GM13977 (cell line): ENCODE measurements at regions not wholly inside any gene's neighbourhood (a gene's known extent, or its start where the extent isn't known, plus 50 kb on each side); places are given as distances from the start of the nearest gene placed in this dataset.
"Not testable (repeated sequence)": the region's sequence is repeated elsewhere in the genome, so short reads cannot be mapped to it uniquely, and the experiment has no call there.

ENCODE experiments used
- DNase-seq: peaks from one replicate; pipeline ENCODE4 v3.0.0; 2012; ENCODE audit warnings: low spot score
- in situ Hi-C: fragments of 300-500 bp; cut with MboI; formaldehyde crosslinking; loops from one replicate; pipeline ENCODE4 v1.12.0; 2022; ENCODE audit warnings: low sequenced_read_pairs, low pct_unique_long_range_greater_than_20kb, mixed read lengths, inconsistent platforms; ENCODE audit not compliant: unreplicated experiment
- TF ChIP-seq, protein P1 (sequence below): IDR thresholded peaks from 2 replicates; pipeline ENCODE4 v1.5.1; 2012; ENCODE audit warnings: mild to moderate bottlenecking, control low read depth; ENCODE audit not compliant: insufficient read depth; ENCODE audit errors: extremely low read depth, missing control alignments

DNA sequence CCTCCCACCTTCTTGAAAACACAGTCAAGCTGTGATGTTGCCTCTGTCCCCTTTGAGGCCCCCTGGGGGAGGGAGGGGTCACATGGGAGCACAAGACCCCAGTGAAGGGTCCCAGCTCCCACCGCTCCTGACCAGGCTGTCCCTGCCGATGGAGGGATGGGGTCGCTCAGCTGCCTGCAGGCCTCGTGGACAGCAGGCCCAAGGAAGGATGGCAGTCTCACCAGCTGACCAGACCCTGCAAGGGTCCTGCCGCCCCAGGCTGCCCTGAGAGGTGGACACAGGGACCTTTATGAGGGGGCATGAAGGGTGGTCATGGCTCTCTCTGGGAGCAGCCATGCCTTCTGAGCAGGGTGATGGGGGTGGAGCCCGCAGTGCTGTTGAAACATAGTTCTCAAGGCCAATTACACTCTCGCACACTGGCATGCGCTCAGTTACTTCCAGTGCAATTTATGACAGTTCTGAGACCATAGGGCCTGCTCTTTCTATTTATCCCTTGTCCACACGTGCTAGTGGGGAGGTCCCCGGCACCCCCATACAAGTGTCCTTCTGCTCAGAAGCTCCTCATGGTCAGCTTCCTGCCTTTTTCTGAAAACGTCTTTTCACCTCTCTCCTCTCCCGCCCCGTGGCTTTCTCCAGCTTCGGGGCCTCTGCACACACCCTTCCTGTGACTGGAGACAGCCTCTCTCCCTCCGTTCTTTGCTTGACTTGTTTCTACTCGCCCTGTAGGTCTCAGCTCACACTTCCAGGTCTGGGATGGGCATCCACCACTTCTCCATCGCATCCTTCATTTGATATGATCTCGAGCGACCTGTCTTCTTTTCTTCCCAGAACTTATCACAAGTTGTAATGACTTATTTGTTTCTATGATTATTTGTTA is 313.1 kb downstream of the ADGRD1 start:
- no peak for DNase-seq
- in situ Hi-C loops, result no loop called here

DNA sequence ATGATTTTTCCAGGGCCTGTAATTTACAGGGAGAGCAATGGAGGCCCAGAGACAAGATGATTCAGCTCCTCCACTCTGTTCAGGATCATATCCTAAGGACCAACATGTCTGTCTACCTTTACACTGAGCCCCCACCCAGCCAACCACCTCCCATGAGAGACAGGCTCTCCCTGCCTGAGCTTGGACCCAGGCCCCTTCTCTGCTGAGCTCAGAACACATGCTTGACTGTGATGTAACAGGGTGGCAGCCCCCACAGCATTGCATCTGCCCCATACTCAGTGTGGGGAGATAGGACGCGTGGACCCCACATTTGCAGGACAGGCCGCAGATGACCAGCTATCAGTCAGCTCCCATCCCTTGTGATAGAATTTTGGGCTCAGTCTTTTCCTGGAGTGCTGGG is 313.9 kb downstream of the ADGRD1 start:
- in situ Hi-C loops, result no loop called here
- TF ChIP-seq, protein P1, sequence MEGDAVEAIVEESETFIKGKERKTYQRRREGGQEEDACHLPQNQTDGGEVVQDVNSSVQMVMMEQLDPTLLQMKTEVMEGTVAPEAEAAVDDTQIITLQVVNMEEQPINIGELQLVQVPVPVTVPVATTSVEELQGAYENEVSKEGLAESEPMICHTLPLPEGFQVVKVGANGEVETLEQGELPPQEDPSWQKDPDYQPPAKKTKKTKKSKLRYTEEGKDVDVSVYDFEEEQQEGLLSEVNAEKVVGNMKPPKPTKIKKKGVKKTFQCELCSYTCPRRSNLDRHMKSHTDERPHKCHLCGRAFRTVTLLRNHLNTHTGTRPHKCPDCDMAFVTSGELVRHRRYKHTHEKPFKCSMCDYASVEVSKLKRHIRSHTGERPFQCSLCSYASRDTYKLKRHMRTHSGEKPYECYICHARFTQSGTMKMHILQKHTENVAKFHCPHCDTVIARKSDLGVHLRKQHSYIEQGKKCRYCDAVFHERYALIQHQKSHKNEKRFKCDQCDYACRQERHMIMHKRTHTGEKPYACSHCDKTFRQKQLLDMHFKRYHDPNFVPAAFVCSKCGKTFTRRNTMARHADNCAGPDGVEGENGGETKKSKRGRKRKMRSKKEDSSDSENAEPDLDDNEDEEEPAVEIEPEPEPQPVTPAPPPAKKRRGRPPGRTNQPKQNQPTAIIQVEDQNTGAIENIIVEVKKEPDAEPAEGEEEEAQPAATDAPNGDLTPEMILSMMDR, result no peak
- DNase-seq, result no peak

More for the DNA sequence above, 313.1 kb downstream of the ADGRD1 start:
- TF ChIP-seq, protein P1, result no peak

DNA sequence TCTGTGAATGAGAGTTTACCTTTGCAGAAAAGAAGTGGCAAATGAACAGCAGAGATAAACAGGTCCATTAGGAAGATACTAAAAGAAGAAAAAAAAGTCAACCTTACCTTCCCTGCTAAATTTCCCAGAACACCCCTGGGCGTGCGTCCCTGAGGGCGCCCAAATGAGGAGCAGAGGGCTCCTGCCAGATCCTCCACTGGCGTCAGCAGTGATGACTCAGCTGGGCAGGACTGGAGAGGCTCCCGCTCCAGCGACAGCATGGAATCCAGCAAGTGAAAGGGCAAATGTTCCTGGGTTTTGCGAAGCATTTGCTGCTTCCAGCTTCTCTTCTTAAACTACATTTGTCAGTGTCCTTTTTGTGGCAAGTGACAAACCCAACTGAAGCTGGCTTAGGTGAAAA is 314.4 kb downstream of the ADGRD1 start:
- DNase-seq, in situ Hi-C loops: not testable (repeated sequence)

DNA sequence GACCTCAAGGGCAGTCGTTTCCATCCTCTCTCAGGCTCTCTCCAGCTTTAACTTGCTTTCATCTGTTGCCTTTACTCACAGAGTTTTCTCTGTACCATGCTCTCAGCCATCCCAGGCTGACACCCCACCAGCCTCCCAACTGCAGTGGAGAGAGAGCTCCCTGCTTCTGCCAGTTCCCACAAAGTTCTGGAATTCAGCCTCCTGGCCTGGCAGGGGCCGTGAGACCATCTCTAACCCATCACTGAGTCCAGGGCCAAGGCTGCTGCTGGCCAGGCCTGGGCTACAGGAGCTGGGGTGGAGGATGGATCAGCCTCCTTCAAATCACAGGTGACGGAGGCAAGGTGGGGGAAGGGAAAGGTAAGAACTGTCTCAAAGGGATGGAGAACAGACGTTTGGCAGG is 314.9 kb downstream of the ADGRD1 start:
- DNase-seq, in situ Hi-C loops: not testable (repeated sequence)

DNA sequence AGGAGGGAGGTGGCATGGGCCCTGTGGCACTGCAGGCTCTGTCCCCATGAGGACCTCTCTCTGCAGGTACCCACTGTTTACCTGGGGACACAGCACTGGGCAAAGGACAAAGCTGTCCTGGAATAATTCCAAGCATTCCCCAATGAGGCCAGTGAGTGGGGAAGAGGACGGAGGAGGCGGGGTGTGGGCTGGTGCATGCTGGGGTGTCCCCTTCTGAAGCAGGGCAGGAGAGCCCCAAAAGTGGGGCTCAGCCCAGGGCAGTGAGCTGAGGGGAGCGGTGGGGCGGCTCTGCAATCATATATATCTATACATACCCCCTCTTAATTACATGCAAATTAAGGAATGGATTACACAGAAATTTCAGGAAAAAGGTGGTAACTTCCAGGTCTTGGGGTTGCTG is 315.8 kb downstream of the ADGRD1 start:
- no peak for DNase-seq
- TF ChIP-seq, protein P1, result no peak
- in situ Hi-C loops, result no loop called here

DNA sequence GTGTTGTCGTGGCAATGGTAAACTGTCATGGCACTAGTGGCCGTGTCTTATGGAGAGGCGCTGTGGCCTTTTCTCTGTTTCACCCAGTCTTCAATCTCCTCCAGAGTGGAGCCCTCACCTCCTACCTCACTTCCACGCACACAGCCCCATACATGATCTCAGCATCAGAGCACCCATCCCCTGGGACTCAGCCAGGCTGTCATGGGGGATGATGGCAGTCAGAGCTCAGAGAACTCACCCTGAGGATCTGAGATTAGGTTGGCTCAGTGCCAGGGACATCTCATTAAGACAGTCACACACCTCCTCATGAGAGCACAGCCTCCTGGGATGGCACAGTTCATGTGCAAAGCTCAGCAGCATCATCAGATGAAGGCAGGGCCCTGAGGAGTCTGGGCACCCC is 316.3 kb downstream of the ADGRD1 start:
- DNase-seq, in situ Hi-C loops: not testable (repeated sequence)

DNA sequence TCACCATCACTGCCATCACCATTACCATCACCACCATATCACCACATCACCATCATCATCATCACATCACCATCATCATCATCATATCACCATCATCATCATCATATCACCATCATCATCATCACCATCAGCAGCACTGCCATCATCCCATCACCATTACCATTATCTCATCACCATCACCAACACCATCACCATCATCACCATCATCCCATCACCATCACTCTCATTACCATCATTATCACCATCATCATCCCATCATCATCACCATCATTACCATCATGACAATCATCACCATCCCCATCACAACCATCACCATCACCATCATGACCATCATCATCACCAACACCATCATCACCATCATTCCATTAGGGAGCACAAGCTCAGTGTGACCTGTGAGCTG is 318.0 kb downstream of the ADGRD1 start:
- no peak for DNase-seq
- TF ChIP-seq, protein P1, result no peak
- in situ Hi-C loops, result no loop called here

DNA sequence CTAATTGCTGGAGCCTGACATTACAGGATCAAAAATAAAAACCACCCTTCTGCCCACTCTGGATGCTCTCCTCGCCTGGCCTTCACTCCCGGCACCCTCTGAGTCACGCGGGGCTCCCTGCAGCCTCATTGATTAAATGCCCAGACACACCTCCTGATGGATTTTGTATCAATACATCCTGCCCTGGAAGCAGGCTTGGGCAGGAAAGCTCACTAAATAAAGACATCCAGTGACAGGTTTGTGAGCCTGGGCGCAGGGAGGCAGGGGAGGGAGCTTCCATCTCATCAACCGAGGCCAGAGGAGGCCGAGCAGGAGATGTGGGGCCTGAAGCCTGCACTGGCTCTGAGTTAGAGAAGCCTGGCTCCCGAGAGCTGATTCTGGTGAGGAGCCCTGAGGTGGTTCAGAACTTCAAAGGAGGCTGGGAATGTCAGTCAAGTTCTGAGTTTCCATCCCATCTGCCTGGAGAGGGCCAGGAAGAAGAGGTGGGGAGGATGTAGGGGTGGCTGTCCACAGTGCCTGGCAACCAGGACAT is 318.6 kb downstream of the ADGRD1 start:
- in situ Hi-C loops, DNase-seq: not testable (repeated sequence)

DNA sequence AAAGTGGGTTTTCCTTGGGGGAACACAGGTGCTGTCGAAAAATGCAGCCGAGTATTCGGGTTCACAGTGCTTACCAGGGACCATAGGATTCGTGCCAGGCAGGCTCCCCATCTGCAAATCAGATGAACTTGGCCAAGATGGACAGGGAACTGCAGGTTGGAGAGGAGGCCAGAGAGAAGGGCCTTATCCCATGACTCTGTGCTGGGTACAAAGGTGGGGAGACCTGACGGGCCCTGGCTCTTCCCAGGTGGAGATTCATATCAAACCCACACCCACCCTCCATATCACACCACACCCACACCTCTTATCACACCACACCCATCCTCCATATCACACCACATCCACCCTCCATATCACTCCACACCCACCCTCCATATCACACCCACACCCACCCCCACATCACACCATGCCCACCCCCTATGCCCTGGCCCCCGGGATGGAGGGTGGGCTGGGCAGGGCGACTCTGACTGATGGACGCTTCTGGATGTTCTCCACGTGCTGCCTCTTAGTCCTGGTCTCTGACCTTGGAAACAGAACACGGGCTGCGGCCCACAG is 319.7 kb downstream of the ADGRD1 start:
- TF ChIP-seq, protein P1, result no peak
- no peak for DNase-seq
- in situ Hi-C loops, result no loop called here
